ENCODE measurements at regions not wholly inside any gene's neighbourhood (a gene's known extent, or its start where the extent isn't known, plus 50 kb on each side); places are given as distances from the start of the nearest gene placed in this dataset.

GRCh38 chr1:58859769-58860485, 76.1 kb upstream of the JUN start:
- Mint-ChIP-seq H3K4me3 (no peak overlapping the region), H3K27me3 (ENCODE audit: insufficient read depth) (no peaks in the 10 kb centered on the region), H3K27ac (no peak overlapping the region), H3K36me3 (ENCODE audit: low read depth) (no peaks in the 10 kb centered on the region), H3K4me1 (ENCODE audit: low read depth) (peaks cover 17% of the 10 kb centered on the region), H3K9me3 (no peaks in the 10 kb centered on the region)
- no peak for TF ChIP-seq CTCF (IDR thresholded peaks at IDR 0.05)
- no peak for DNase-seq

GRCh38 chr1:58861076-58861475, 77.2 kb upstream of the JUN start:
- no peaks in the 10 kb centered on the region for H3K36me3 Mint-ChIP-seq (ENCODE audit: low read depth)
- H3K27ac Mint-ChIP-seq: no peak overlapping the region
- H3K27me3 Mint-ChIP-seq (ENCODE audit: insufficient read depth): no peaks in the 10 kb centered on the region
- H3K4me1 Mint-ChIP-seq (ENCODE audit: low read depth): peaks cover 10% of the 10 kb centered on the region; the same call in 1 of the 2 replicates
- H3K9me3 Mint-ChIP-seq: no peaks in the 10 kb centered on the region
- no peak for TF ChIP-seq CTCF (IDR thresholded peaks at IDR 0.05)
- DNase-seq: no peak
- no peak overlapping the region for H3K4me3 Mint-ChIP-seq

- no peak for TF ChIP-seq CTCF (IDR thresholded peaks at IDR 0.05)
- H3K9me3 Mint-ChIP-seq: no peaks in the 10 kb centered on the region
- no peaks in the 10 kb centered on the region for H3K27me3 Mint-ChIP-seq (ENCODE audit: insufficient read depth)
- no peaks in the 10 kb centered on the region for H3K36me3 Mint-ChIP-seq (ENCODE audit: low read depth)
- H3K4me3 Mint-ChIP-seq: no peak overlapping the region
- DNase-seq: no peak
- H3K27ac Mint-ChIP-seq: no peak overlapping the region
- peaks cover 10% of the 10 kb centered on the region; the same call in 1 of the 2 replicates for H3K4me1 Mint-ChIP-seq (ENCODE audit: low read depth)
These were observed 77.7 kb upstream of the JUN start for GRCh38 chr1:58861506-58861905.

- TF ChIP-seq CTCF (IDR thresholded peaks at IDR 0.05): no peak
- no peak overlapping the region for H3K27ac Mint-ChIP-seq
- DNase-seq: no peak
- no peaks in the 10 kb centered on the region for H3K9me3 Mint-ChIP-seq
- no peaks in the 10 kb centered on the region for H3K36me3 Mint-ChIP-seq (ENCODE audit: low read depth)
- peaks cover 10% of the 10 kb centered on the region; the same call in 1 of the 2 replicates for H3K4me1 Mint-ChIP-seq (ENCODE audit: low read depth)
- no peak overlapping the region for H3K4me3 Mint-ChIP-seq
- no peaks in the 10 kb centered on the region for H3K27me3 Mint-ChIP-seq (ENCODE audit: insufficient read depth)
These were observed 79.0 kb upstream of the JUN start for GRCh38 chr1:58862728-58863385.

- no peaks in the 10 kb centered on the region for H3K36me3 Mint-ChIP-seq (ENCODE audit: low read depth)
- H3K4me1 Mint-ChIP-seq (ENCODE audit: low read depth): peaks cover 10% of the 10 kb centered on the region; the same call in 1 of the 2 replicates
- TF ChIP-seq CTCF (IDR thresholded peaks at IDR 0.05): no peak
- DNase-seq: no peak
- H3K4me3 Mint-ChIP-seq: no peak overlapping the region
- no peaks in the 10 kb centered on the region for H3K27me3 Mint-ChIP-seq (ENCODE audit: insufficient read depth)
- no peak overlapping the region for H3K27ac Mint-ChIP-seq
- no peaks in the 10 kb centered on the region for H3K9me3 Mint-ChIP-seq
These were observed 80.8 kb upstream of the JUN start for GRCh38 chr1:58864654-58865053.

Data from HFFc6 (cell line).